Stomach (tissue), 8 donors: ENCODE measurements at regions not wholly inside any gene's neighbourhood (a gene's known extent, or its start where the extent isn't known, plus 50 kb on each side); places are given as distances from the start of the nearest gene placed in this dataset.

Experiments
- DNase-seq, 2 donors: peaks; one replicate each; pipeline versions ENCODE4 v3.0.0 to v3.0.0-alpha.2; 2013 to 2019
- H3K27ac ChIP-seq, 5 donors: fragments of 200-600 bp in 4 of 5; sonication (generic) in 4 of 5; one replicate each; pipeline ENCODE4 v1.5.1; 2013 to 2019; ENCODE audit warnings: mild to moderate bottlenecking in 1 of 5, moderate library complexity in 1 of 5
- H3K27me3 ChIP-seq, 3 donors: fragments of 200-600 bp; sonication (generic); one replicate each; pipeline ENCODE4 v1.5.1; 2017 to 2019; ENCODE audit warnings: mixed run types in 1 of 3
- H3K36me3 ChIP-seq, 4 donors: fragments of 200-600 bp; sonication (generic); 1 replicate in 3 of 4; 2 replicates in 1 of 4; pipeline ENCODE4 v1.5.1; 2016 to 2019
- H3K4me1 ChIP-seq, 4 donors: fragments of 200-600 bp; sonication (generic); one replicate each; pipeline ENCODE4 v1.5.1; 2016 to 2019
- H3K4me3 ChIP-seq, 4 donors: fragments of 200-600 bp; sonication (generic) in 3 of 4; one replicate each; pipeline ENCODE4 v1.5.1; 2016 to 2019; ENCODE audit warnings: mild to moderate bottlenecking in 1 of 4
- H3K9me3 ChIP-seq, 4 donors: fragments of 200-600 bp; sonication (generic); one replicate each; pipeline ENCODE4 v1.5.1; 2016 to 2019
- EP300 ChIP-seq: sonication (generic); formaldehyde crosslinking; IDR thresholded peaks from one replicate; pipeline ENCODE4 v1.6.1; 2017; ENCODE audit warnings: antibody characterized with exemption
- POLR2A ChIP-seq, 4 donors: fragments of 450-650 bp; IDR thresholded peaks; one replicate each; pipeline ENCODE4 v1.6.1; 2016; ENCODE audit warnings: antibody characterized with exemption in 4 of 4, control low read depth in 2 of 4, mild to moderate bottlenecking in 1 of 4, moderate library complexity in 1 of 4
- POLR2AphosphoS5 ChIP-seq, 3 donors: sonication (generic); formaldehyde crosslinking; IDR thresholded peaks; one replicate each; pipeline ENCODE4 v1.6.1; 2016; ENCODE audit warnings: antibody characterized with exemption in 3 of 3
- WGBS, 5 donors: extraction: QIAGEN DNeasy Blood & Tissue Kit in 3 of 5; methylation state at CpG; one replicate each; pipeline versions ENCODE4 v1.1.5 to v1.1.7; 2013 to 2018; 5-methylcytosine and 5-hydroxymethylcytosine counted together
- intact Hi-C: fragments of 100-400 bp; cut with DNase I; formaldehyde crosslinking; loops from one replicate; pipeline ENCODE4 v1.15.1; 2023; ENCODE audit warnings: low total_unique reads
- TF ChIP-seq, protein P1 (sequence below), 7 experiments: fragments of 450-650 bp in 4 of 7; fragments of 200-600 bp in 3 of 7; sonication (generic) in 3 of 7; IDR thresholded peaks; one replicate each; pipeline ENCODE4 v1.5.1; 2016 to 2019; ENCODE audit warnings: antibody characterized with exemption in 7 of 7, control low read depth in 2 of 7, mild to moderate bottlenecking in 1 of 7
- donor health status: healthy with polysubstance abuse.
- donor health status: Bipolar disorder and iron deficiency.
- donor health status: healthy.

DNA sequence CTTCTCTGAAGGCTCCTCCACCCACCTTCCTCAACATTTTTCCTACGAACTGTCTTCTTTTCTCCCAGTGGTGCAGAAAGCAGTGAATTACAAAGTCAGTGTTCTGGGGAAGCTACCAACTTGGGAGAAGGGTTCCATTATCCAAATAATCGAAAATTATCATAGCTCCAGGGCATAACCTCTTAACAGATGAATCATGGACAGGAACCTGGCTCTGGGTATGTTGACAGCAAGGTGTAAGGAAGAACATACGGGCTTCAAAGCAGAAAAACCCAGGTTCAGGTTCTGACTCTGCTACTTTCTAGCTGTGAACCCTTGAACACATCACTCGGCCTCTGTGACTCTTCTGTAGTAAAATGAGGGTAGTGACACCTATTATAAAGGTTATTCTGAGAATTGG, 351.3 kb downstream of the ENC1 start:
- peaks cover 0 to 14% (median 0%) of the 10 kb centered on the region in 4 donors for H3K4me1 ChIP-seq
- H3K27me3 ChIP-seq, result no peaks in the 10 kb centered on the region
- DNase-seq, result no peak
- intact Hi-C loops, result no loop called here
- H3K9me3 ChIP-seq, result no peaks in the 10 kb centered on the region
- no peak overlapping the region for H3K4me3 ChIP-seq
- WGBS, 5 donors, result 78 to 86% (median 82%) methylated on average over 4 of the region's 4 CpGs
- no peak for TF ChIP-seq EP300
- TF ChIP-seq, protein P1, sequence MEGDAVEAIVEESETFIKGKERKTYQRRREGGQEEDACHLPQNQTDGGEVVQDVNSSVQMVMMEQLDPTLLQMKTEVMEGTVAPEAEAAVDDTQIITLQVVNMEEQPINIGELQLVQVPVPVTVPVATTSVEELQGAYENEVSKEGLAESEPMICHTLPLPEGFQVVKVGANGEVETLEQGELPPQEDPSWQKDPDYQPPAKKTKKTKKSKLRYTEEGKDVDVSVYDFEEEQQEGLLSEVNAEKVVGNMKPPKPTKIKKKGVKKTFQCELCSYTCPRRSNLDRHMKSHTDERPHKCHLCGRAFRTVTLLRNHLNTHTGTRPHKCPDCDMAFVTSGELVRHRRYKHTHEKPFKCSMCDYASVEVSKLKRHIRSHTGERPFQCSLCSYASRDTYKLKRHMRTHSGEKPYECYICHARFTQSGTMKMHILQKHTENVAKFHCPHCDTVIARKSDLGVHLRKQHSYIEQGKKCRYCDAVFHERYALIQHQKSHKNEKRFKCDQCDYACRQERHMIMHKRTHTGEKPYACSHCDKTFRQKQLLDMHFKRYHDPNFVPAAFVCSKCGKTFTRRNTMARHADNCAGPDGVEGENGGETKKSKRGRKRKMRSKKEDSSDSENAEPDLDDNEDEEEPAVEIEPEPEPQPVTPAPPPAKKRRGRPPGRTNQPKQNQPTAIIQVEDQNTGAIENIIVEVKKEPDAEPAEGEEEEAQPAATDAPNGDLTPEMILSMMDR (IDR thresholded peaks at IDR 0.05), result no peak
- TF ChIP-seq POLR2A (IDR thresholded peaks at IDR 0.05), result no peak
- no peak for TF ChIP-seq POLR2AphosphoS5 (IDR thresholded peaks at IDR 0.05)
- no peaks in the 10 kb centered on the region for H3K36me3 ChIP-seq
- H3K27ac ChIP-seq, result peak overlapping the region in 4 of 5 donors; percentile 25 to 61 (median 59)

- DNase-seq, result peak in 1 of 2 donors; percentile 47
- H3K27me3 ChIP-seq, result no peaks in the 10 kb centered on the region
- H3K9me3 ChIP-seq, result no peaks in the 10 kb centered on the region
- no peak for TF ChIP-seq POLR2A (IDR thresholded peaks at IDR 0.05)
- peak in 2 of 3 donors; percentile 20 to 77 for TF ChIP-seq POLR2AphosphoS5 (IDR thresholded peaks at IDR 0.05)
- H3K27ac ChIP-seq, result peak overlapping the region in 4 of 5 donors; percentile 25 to 61 (median 55)
- H3K36me3 ChIP-seq, result no peaks in the 10 kb centered on the region
- H3K4me3 ChIP-seq, result no peak overlapping the region
- intact Hi-C loops, result no loop called here
- 39 to 66% (median 56%) methylated on average over 3 of the region's 3 CpGs for WGBS, 5 donors
- H3K4me1 ChIP-seq, result peaks cover 0 to 14% (median 1%) of the 10 kb centered on the region in 4 donors
Measured at GRCh38 chr5:74288448-74289108, 351.9 kb downstream of the ENC1 start.

GRCh38 chr5:74288038-74288437, 352.5 kb downstream of the ENC1 start:
- Histone ChIP-seq H3K4me3 (no peak overlapping the region), H3K9me3 (no peaks in the 10 kb centered on the region), H3K36me3 (no peaks in the 10 kb centered on the region), H3K27me3 (no peaks in the 10 kb centered on the region), H3K27ac (peak overlapping the region in 4 of 5 donors; percentile 7 to 60 (median 34)), H3K4me1 (peaks cover 0 to 11% (median 4%) of the 10 kb centered on the region in 4 donors)
- no peak for DNase-seq
- TF ChIP-seq POLR2AphosphoS5 (IDR thresholded peaks at IDR 0.05), result no peak
- TF ChIP-seq, protein P1 (IDR thresholded peaks at IDR 0.05), result no peak
- TF ChIP-seq POLR2A (IDR thresholded peaks at IDR 0.05), result no peak
- TF ChIP-seq EP300, result no peak
- intact Hi-C loops, result no loop called here
- 84 to 94% (median 91%) methylated on average over 4 of the region's 4 CpGs for WGBS, 5 donors

DNA sequence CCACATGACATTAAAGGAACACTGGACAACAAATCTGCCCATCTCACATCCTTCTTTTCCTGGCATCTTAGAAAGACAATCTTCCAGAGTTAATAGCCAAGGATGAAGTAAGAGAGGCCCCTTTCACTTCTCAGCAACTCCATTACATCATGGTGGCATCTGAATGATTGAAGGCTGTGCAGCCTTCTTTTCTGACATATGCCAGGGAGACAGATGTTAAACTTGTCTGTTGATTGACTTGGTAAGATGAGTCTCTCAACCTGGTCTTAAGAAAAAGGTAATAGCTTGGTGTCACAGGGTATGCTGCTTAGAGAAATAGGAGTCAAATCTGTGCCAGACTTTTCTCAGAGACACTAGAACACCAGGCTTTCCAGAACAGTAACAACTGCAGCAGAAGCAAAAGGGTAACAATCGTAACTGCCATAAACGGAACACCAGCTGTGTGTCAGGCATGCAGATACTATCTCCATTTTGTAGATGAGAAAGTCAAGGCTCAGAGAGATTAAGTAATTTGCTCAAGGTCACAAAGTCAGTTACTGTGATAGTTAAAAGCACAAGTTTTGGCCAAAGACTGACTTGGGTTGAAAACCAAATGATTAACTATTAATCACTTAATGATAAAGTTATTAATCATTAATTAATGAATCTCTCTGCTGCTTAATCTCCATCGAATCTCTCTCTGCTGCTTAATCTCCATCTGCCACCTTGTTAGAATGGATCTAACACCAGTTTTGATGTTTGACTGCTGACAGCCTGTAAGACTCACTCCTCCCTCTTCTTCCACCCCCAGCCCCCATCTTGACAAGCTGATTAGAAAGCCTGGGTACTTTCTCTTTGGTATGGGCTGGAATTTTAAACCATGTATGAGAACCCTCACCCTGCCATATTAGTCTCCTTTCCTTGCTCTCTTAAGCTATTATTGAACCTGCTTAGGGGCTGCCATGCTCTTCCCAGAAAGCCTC, 353.5 kb downstream of the ENC1 start:
- TF ChIP-seq POLR2A (IDR thresholded peaks at IDR 0.05) (no peak), EP300 (no peak), POLR2AphosphoS5 (IDR thresholded peaks at IDR 0.05) (no peak)
- TF ChIP-seq, protein P1 (IDR thresholded peaks at IDR 0.05), result no peak
- DNase-seq, result no peak
- WGBS, 5 donors, result 23 to 58% (median 38%) methylated on average over 3 of the region's 3 CpGs
- intact Hi-C loops, result no loop called here
- Histone ChIP-seq H3K9me3 (no peaks in the 10 kb centered on the region), H3K36me3 (no peaks in the 10 kb centered on the region), H3K4me1 (peaks cover 0 to 7% (median 2%) of the 10 kb centered on the region in 4 donors), H3K27ac (peak overlapping the region in 1 of 5 donors; percentile 50), H3K4me3 (no peak overlapping the region), H3K27me3 (no peaks in the 10 kb centered on the region)
